ENCODE measurements at regions not wholly inside any gene's neighbourhood (a gene's known extent, or its start where the extent isn't known, plus 50 kb on each side); places are given as distances from the start of the nearest gene placed in this dataset.

- TF ChIP-seq CTCF (conservative IDR thresholded peaks at IDR 0.05; ENCODE audit: low read depth in 2 of 2): no peak
- no peak for TF ChIP-seq REST (IDR thresholded peaks at IDR 0.05; ENCODE audit: unreplicated experiment)
- no peak for TF ChIP-seq EZH2phosphoT487 (IDR thresholded peaks at IDR 0.05; ENCODE audit: unreplicated experiment)
- TF ChIP-seq JUNB (IDR thresholded peaks at IDR 0.05; ENCODE audit: unreplicated experiment): no peak
- no peak for TF ChIP-seq POLR2AphosphoS5 (IDR thresholded peaks at IDR 0.05; ENCODE audit: low read depth)
- no peak for TF ChIP-seq EZH2 (IDR thresholded peaks at IDR 0.05; ENCODE audit: low read depth, unreplicated experiment)
- no peak for TF ChIP-seq CREB1 (CRISPR knock-in tag; IDR thresholded peaks at IDR 0.05; ENCODE audit: low read depth)
- TF ChIP-seq ZNF462 (CRISPR knock-in tag; IDR thresholded peaks at IDR 0.05): no peak
- no peak for TF ChIP-seq NANOG (IDR thresholded peaks at IDR 0.05; ENCODE audit: borderline replicate concordance)
- TF ChIP-seq ETS1 (IDR thresholded peaks at IDR 0.05): no peak
- TF ChIP-seq STAT1 (IDR thresholded peaks at IDR 0.05; ENCODE audit: unreplicated experiment): no peak
Observed at GRCh38 chr21:16863362-16863905, 649.4 kb upstream of the CXADR start.

All from GM23338 (cell line).